ENCODE measurements at regions not wholly inside any gene's neighbourhood (a gene's known extent, or its start where the extent isn't known, plus 50 kb on each side); places are given as distances from the start of the nearest gene placed in this dataset.
"Not testable (repeated sequence)": the region's sequence is repeated elsewhere in the genome, so short reads cannot be mapped to it uniquely, and the experiment has no call there.

DNA sequence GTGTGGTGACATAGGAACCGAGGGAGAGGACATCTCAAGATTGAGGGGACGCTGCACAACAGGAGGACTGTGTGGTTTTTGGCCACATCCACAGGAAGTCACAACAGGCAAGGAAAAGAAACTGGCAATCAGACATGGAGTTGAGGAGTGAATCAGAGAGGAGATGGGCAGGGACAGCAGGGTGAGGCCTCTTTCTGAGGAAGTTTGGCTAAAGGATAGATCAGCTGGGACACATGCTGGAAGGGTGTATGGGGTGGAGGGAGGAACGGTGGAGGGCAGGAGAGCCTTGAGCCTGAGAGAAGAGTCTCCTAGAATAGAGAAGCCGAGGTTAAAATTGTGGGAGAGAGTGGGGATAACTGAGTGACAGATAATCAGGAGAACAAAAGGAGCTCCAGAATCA lies 75.1 kb upstream of the CIDEA start:
- H3K4me1 Mint-ChIP-seq; H3K36me3 Mint-ChIP-seq; DNase-seq; H3K9me3 Mint-ChIP-seq; H3K27me3 Mint-ChIP-seq; POLR2A ChIA-PET; H3K4me3 Mint-ChIP-seq; ATAC-seq (ENCODE audit: low read depth); H3K27ac Mint-ChIP-seq: not testable (repeated sequence)

DNA sequence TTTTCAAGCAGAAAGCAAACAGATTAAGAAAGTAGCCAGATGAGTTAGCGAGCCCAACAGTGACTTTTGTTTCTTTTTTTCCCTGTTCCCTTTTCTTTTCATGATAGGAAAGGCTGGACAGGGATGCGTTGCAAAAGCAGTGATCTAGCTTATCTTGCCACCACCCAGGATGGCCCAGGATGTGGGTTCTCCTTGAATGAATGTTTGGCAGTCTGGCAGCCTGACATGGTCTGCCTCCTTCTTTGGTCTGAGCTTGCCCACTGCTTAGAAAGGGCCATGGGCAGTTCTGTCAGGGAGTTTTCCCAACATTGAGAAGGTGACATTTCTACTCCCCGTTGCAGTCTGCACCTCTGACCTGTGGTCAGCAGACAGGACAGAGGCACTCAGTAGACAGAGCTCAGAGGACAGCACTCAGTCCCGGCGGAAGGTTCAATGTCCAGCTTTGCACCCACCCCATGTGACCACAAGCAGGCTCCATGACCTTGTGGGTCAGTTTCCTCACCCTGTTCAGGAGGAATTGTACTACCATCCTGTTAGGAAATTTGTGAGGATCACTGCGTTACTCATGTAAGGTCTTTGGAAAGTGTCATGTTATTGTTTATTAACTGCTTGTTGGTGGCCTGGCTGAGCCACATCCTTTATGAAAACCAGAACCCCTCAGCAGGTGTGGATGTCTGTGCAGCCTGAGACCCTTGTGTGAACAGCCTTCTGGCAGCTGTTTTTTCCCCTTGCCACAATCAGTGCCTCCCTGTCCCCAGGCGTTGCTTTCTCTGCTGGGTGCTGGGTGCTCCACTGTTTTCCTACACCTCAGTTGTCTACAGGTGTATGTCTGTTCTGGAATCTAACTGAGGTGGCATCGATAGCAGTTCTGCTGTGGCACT lies 74.2 kb upstream of the CIDEA start:
- ATAC-seq (ENCODE audit: low read depth); H3K36me3 Mint-ChIP-seq; H3K9me3 Mint-ChIP-seq; H3K4me1 Mint-ChIP-seq; H3K4me3 Mint-ChIP-seq; H3K27ac Mint-ChIP-seq; DNase-seq; POLR2A ChIA-PET; H3K27me3 Mint-ChIP-seq: not testable (repeated sequence)

DNA sequence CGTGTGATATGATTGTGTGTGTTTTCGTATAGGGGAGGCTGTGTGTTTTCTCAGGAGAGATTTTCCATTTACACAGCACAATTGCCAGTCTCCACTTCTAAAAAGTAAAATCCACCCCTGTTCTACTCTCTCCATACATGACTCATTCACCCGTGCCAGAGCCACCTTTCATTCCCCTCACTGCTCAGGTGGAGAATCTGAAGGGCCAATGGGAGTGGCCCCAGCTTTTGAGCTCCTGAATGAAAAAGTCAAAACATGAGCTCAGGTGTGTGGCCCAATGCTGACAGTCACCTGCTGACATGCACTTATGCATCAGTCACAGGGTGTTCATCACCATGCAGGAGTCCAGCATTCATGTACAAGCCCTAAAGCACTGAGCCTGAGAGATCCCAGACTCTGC lies 55.4 kb upstream of the CIDEA start:
- H3K27ac Mint-ChIP-seq; POLR2A ChIA-PET; H3K27me3 Mint-ChIP-seq; H3K9me3 Mint-ChIP-seq; ATAC-seq (ENCODE audit: low read depth); H3K36me3 Mint-ChIP-seq; H3K4me3 Mint-ChIP-seq; DNase-seq; H3K4me1 Mint-ChIP-seq: not testable (repeated sequence)

DNA sequence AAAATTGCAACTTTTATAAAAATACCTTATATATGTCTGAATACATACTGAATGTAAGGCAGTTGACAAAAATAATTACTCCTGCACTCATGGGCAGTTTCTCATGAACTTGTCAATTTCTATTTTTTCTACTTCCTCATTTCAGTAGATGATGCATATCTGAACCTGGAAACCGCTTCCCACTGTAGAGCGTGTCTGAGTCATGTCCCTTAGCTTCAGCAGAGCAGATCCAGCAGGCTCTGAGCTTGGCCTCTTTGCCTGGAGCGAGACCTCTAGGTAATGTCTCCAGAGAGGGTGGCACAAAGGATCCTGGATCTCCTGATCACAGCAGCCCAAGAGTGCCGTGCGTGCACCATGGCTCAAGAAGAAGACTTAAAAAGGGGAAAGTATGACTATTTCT lies 54.0 kb upstream of the CIDEA start:
- POLR2A ChIA-PET, H3K36me3 Mint-ChIP-seq, H3K4me1 Mint-ChIP-seq, H3K27ac Mint-ChIP-seq, H3K4me3 Mint-ChIP-seq, H3K9me3 Mint-ChIP-seq, DNase-seq, H3K27me3 Mint-ChIP-seq: not testable (repeated sequence)
- ATAC-seq (ENCODE audit: low read depth), result peak; percentile 63

Data from activated naive CD8-positive, alpha-beta T cell treated with anti-CD3 and anti-CD28 coated beads, Interleukin-2, amount 10 ng/mL, durations not matched to agents 7 days and 5 days (primary cell).